GM18870 (cell line): ENCODE measurements at regions not wholly inside any gene's neighbourhood (a gene's known extent, or its start where the extent isn't known, plus 50 kb on each side); places are given as distances from the start of the nearest gene placed in this dataset.
"Not testable (repeated sequence)": the region's sequence is repeated elsewhere in the genome, so short reads cannot be mapped to it uniquely, and the experiment has no call there.

Experiments used
- ATAC-seq: cut with Tn5 transposase; IDR thresholded peaks from one replicate; pipeline ENCODE4 v1.9.1; 2021; ENCODE audit warnings: moderate library complexity; ENCODE audit not compliant: unreplicated experiment

DNA sequence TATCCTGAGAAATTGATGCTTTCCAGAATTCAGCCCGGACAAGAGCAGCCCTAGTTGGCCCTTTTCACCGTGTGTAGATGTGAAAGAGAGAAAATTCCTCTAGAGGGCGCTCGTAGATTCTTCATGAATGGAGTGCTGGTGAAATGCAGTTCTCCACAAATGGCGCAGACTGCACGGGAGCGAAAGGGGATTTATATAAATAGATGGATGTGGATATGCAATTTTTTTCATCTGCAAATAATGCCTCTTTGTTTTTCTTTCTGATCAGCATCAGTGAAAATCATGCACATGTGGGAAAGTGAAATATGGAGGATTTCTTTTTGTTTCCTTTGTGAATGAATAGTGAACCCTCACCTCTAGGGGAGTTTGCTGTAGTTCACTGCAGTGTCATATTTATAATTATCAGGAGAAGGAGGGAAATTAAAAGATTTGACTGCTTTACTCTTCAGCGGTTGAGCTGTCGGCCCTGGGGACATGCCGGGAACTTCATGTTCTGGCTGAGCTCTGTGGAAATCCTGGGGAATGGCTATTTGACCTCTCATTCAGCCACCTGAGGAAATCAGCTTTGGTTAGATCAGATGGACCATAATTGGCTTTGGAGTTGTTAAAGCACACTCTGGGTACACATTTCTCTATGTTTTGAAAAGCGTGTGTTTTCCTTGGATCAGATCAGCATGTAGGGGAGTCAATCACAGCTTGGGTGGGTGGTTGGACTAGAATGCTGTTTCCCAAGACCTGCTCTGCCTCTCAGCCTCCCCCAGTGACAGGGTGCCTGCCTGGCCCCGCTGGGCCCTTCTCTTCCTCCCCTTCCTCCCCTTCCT is 115.0 kb upstream of the SHISA3 start:
- peak; percentile 63 for ATAC-seq

DNA sequence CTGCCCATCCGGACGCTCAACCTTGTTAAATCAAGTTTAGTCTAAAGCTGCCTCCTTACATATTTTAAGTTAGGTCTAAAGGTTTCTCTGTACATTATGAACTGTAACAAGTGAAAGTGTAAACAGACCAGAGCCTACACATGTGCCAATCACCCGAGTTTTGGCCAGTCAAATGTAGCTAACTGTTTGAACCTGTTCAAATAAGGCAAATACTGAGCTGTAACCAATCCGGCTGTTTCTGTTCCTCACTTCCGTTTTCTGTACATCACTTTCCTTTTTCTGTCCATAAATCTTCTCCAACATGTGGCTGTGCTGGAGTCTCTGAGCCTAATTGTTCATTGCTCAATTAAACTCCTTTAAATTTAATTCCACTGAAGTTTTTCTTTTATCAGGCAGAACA is 113.3 kb upstream of the SHISA3 start:
- no peak for ATAC-seq

DNA sequence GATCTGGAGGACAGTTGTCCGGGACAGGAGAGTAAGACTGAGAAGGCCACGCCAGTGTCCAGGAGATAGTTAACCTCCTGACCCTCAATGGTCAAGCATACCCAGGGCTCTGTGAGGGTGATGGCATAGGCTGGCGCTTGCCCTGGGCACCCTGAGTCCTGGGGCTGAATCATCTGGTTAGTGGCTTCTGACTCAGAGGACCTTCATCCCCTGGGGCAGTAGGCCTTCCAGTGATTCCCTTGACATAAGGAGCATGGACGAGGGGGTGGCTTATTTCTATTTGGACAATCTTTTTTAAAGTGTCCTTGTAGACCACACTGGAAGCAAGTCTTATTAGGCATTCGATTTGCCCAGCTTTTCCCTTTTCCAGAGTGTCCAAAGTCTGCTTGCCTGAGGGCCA is 108.4 kb upstream of the SHISA3 start:
- not testable (repeated sequence) for ATAC-seq

DNA sequence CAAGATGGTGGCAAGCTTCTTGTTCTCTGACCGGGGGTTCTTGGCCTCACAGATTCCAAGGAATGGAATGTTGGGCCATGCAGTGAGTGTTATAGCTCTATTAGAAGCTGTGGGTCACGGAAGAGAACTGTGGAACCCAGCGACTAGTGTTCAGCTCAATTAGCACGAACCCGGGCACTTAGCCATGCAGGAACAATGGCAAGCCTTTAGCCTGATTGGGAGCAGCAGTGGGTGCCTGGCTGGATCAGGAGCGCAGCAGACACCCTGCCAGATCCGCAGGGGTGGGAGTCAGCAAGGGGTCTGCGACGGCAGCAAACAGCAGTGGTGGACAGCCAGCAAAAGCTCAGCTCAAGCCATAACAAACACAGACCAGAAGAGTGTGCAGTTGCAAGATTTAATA is 105.1 kb upstream of the SHISA3 start:
- ATAC-seq: not testable (repeated sequence)

DNA sequence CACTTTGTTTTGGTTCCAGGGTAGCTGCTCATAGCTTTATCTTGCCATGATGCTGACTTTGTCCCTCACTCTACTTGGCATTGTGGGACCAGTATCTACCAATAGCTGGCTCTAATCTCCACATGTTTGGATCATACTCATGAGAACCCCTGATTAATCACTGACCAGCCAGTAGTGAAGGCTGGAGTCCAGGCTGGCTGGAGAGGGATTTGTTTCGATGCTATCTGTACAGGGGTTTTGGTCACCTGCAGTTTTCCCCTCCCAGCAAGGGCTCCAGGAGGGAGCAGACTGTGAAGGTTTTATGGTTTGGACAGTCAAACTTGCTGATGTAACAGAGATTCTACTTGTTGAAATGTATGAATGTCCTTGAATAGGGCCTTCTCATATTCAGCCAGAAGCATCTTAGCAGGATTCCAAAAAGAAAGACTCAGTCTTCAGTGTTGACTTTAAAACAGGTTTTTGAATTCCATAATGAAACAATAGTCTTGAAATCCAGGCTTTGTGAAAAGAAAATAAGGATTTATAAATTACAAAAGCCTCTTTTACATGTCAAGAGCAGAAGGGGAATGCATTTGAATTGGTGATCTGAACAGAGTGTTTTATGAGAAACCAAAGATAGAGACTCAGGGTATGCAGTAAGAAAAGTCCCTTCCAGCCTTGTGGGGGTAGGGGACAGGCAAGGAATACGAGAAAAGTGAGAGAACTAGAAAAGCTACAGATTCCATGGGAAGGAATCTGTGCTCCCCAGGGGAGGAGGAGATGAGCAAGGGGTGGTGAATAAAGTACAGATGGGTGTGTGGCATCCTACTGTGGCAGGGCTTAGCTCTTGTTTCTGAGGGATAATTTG is 103.1 kb upstream of the SHISA3 start:
- no peak for ATAC-seq

DNA sequence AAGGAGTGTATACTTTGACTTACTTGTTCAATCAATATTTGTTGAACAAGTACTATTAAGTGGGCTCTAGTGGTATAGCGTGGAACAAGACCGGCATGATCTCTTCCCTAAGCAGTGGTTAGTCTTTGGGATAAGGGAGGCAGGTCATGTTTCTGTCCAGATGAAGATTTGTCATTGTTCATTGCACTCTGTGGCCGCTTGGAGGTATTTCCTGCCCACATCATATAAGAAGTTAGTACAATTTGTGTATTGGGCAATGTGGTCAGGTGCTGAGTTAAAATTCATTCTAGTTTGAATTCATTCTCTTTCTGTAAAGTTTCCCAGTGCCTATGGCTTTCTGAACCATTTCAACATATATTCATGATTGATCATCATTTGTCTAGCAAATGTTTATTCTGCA is 101.1 kb upstream of the SHISA3 start:
- no peak for ATAC-seq

DNA sequence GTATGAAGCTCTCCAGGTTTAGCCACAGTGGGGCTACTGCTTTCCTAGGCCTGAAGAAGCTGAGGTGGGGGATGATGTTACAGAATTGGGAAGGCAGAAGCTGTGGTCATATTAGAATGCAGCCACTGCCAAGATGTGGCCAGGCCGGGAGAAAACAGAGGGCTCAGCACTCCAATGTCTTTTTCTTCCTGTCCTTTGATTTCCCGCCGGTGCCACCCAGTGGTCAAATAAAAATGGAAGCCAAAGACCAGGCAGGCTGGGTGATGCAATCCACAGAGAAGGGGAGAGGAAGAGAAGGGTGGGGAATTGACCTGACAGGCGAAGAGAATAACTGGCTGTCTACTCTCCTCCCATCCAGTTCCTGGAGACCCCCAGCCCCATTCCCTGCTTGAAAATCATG is 94.9 kb upstream of the SHISA3 start:
- ATAC-seq: no peak

DNA sequence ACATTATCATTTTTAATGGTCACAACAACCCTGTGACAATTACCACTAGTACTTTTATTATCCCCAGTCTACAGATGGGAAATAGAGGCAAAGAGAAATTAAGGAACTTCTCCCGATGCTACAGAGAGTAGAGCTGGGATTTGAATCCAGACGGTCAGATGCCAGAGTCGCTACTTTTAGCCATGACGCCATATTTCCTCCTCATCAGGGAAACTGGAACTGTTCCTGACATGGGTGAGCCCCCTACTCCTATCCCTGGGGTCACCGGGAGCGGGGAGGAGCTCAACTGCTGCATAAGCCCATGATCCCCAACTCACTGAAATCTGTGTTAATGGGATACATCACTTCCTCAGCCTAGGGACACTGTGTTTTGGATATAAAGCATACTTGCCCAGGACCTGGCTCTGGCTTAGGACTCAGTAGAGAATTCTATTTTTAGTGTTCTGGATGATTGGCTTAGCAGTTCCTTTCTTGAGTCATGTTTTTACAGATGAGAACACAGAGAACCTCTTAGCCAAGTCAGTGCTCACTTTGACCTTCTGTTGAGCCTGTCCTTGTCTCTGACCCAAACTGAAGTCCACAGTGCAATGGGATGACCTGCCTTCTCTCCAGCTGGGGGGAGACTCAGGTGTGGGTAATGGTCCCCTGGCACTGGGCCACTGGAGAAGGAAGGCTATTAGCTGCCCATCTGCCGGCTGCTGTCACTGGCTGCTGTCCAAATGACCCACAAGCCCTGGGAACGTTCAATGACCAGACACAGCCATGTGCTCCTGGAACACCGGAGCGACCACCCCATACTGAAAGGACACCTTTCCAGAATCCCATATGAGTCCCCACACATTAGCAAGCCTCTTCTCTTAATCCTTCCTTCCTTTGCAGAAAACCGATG is 90.8 kb upstream of the SHISA3 start:
- no peak for ATAC-seq

DNA sequence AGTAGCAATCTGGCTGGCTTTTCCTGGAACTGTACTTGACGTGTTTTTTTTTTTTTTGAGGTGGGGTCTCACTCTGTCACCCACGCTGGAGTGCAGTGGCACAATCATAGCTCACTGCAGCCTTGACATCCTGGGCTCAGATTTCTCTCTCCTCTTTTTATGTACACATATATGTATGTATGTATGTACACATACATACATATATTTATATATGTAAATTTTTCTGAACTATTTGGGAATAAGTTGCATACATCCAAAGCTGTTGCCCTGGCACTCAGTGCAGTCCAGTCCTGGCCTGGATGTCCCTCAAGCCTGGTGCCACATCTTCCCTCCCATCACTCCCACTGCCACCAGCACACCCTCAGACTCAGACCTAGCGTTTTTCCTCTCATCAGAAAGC is 89.0 kb upstream of the SHISA3 start:
- no peak for ATAC-seq

DNA sequence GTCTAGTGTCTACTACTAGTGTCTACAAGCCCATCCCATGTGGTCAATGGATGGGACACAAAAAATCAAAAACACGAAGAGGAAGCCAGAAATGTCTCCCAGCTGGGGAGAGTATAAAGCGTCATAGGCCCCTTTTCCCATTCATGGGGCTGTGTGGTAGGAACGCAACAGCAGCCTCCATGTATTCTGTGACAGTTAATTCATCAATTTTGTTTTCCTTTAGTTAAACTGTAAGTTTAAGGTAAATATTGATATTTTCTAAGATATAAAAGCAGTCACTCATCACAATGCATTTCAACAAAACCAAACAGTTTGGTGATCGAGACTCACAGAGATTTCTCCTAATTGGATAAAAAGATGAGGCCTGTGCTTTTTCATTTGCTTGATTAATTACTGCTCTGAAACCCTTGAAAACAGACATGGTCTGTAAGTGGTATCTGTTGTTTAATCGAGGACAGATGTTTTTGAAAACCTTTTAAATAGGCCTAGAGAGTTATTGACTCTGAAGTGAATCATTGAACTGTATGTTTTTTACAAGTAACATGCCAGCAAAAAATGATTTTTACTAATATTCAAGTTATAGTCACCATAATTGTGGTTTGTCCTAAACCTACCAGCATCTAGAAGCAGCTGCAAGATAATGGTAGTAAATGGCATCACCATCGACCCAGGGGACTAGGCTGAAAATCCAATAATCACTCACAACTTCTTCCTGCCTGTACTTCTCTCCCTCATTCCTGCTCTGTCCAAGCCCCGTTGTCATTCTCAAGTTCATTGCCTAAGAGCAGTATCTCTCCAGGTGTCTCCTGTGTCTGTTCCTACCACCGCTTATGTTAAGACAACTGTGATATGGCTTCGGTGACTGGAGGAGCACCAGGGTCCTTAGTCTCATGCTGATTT is 87.7 kb upstream of the SHISA3 start:
- ATAC-seq: no peak

DNA sequence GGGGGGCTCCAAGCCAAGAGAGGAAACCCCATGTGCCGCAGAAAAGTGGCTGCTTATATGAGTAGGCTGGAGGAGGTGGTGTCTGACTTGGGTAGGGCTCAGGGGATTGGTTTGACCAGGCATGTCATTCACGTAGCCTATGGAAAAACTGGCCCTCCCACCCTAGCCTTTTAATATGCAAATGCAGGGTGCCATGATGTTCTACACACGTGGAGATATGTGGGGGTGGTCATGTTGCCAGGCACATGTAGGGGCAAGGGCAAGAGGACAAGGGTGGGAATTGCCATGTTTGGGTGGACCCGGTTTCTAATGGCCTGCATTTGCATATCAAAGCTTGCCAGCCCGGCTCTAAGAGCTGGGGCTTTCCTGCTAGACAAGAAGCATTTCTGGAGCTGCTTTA is 86.9 kb upstream of the SHISA3 start:
- ATAC-seq: no peak

DNA sequence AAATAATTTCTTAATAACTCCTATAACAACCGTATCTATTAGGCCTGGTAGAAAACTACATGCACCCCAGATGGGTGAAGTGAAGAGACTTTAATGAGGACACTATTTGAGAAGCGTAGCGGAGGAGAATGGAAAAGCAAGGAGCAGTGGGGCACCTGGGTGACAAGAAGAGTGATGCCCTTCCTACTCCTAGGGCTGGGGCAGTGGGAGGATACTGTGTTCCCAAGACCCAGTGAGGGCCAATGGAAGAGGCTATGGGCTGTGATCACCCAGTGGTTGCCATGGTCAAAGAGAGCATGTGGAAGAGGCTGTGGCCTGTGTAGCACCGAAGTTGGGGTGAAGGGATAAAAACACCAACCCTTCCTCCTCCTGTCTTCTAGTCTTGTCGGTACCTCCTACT is 86.5 kb upstream of the SHISA3 start:
- no peak for ATAC-seq

DNA sequence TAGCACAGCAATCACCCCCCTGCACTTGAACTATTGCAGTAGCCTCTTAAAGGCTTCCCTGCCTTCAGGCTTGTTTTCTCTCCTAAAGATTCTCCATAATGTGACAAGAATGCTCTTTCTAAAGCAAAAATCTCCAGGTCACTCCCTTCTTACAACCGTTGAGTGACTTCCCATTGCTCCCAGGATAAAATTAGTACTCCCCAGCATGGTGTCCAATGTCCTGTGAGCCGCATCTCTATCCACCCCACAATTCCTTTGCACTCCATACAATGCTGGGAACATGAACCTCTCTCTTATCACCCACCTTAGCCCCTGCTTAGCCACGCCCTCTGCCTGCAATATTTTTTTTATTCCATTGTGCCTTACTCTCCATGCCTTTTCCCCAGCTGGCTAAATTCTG is 85.7 kb upstream of the SHISA3 start:
- ATAC-seq: no peak

DNA sequence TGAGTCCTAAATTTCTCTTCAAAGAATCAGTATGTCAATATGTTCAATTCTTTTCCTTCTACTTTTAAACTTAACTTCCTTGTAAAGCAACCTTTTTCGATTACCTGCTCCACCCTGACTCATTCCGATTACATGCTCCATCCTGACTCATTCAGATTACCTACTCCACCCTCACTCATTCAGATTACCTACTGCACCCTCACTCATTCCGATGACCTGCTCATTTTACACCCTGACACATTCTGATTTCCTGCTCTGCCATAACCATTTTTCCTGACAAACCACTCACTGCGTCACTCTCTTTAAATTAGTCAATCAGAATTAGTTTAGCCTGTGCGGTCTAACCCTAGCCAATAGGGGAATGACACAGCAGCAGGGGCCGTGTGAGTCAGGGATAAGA is 83.9 kb upstream of the SHISA3 start:
- ATAC-seq: not testable (repeated sequence)

DNA sequence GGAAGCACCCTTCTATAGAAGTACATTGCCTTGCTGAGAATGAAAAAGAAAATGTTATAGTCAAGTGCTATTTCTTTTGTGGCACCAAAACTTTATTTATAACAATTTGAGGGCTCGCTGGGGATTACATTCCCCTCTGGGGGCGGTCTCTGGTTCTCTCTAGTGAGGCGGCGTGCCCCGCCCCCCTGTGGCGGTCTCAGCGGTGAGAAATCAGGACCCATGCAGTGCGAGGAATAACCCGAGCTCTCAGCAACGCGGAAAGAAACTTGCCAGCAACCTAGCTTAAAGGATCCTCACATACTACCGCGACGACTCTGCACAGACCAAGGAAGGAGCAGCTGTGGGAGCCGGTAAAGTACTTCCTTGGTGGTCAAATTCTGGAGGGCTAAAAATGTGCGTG is 83.4 kb upstream of the SHISA3 start:
- no peak for ATAC-seq

DNA sequence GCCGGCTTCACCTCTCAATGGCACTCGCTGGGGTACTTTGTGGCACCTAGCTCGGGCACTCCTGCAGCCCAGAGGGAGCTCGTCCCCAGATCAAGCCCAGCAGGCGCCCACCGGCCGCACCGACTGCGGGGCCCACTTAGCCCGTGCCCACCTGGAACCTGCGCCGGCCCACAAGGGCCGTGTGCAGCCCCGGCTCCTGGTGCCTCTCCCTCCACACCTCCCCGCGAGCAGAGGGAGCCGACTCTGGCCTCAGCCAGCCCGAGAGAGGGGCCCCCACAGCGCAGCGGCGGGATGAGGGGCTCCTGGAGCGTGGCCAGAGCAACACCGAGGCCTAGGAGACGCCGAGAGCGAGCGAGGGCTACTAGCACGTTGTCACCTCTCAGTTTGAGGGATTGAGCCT is 82.1 kb upstream of the SHISA3 start:
- no peak for ATAC-seq

DNA sequence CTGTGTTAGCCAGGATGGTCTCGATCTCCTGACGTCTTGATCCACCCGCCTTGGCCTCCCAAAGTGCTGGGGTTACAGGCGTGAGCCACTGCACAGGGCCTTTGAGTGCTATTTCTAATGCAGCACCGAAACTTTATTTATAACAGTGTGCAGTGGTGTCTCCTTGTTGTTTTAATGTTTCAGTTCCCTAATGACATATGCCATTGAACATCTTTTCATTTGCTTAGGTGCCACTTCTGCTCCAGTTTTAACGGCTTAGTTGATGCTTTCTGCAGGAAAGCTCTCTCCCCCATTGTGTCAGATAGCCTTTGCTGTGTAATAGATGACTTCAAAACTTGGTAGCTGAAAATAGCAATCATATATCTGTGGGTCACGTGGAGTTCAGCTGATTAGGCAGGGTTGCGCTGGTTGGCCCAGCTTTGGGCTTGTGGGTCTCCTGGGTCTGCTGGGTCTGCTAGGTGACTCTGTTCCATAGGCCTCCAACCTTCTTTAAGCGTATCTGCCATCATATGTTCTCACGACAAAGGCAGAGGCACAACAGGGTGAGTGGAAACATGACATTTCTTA is 76.4 kb upstream of the SHISA3 start:
- no peak for ATAC-seq

DNA sequence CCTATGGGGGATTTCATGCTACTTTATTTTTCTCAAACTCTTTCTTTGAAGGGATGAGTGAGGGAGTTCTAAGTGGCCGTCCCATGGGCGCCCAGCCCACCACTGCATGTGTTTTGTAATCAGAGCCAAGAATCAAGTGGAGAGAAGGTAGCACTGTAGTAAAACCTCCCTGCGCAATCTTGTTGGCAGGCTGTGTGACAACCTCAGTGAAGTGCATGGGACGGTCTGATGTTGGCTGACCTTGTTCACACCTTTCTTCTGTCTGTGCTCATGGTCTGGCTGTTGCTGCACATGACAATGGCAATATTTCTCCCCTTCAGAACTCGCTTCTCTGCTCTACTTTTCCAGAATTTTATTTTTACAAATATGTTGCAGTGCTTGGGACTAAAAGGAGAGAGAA is 71.2 kb upstream of the SHISA3 start:
- no peak for ATAC-seq

DNA sequence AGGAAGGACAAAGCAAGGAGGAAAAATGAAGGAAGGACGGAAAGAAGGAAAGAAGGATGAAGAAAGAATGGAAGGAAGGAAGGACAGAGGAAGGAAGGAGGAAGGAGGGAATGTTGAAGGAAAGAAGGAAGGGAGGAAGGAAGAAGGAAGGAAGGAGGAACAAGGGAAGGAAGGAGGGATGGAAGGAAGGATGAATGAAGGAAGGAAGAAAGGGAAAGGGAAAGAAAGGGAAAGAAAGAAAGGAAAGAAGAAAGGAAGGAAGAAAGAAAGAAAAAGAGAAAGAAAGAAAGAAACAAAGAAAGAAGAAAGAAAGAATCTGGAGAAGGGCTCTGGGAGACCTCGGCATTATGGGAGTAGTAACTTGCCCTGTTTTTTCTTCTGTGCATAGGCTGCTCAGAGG is 70.8 kb upstream of the SHISA3 start:
- ATAC-seq: no peak

DNA sequence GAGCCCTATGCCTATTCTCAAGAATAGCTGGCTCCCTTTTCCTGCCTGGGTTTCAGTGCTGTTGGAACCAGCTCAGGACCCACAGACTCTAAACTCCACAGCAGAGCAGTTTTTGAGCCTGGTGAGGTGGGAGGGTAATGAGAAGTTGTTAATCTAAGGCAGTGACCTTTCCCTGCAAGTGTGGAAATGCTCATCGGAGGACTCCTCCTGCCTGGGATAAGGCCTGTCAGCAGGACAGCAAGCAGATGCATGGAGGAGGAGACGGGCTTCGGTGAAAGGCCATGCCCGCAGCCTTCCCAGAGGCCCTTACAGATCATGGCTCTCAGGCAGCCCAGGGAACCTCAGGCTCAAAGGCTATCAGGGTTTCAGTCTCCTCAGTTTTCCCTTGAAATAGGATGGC is 70.0 kb upstream of the SHISA3 start:
- no peak for ATAC-seq
